Activated naive CD4-positive, alpha-beta T cell treated with anti-CD3 and anti-CD28 coated beads, Interleukin-2, amount 10 ng/mL, durations not matched to agents 7 days and 5 days (primary cell): ENCODE measurements at regions not wholly inside any gene's neighbourhood (a gene's known extent, or its start where the extent isn't known, plus 50 kb on each side); places are given as distances from the start of the nearest gene placed in this dataset.
"Not testable (repeated sequence)": the region's sequence is repeated elsewhere in the genome, so short reads cannot be mapped to it uniquely, and the experiment has no call there.

Source experiments
- CTCF ChIA-PET: fragments of 350-600 bp; sonication (Branson Sonifier 250); formaldehyde crosslinking; loops from one replicate; lab custom pipeline; 2021; ENCODE audit warnings: antibody characterized with exemption; lab: Charles Lee
- DNase-seq: peaks from one replicate; pipeline ENCODE4 v3.0.0-alpha.2; 2020
- H3K27ac Mint-ChIP-seq: one replicate; pipeline ENCODE4 v1.8.0; 2021; ENCODE audit warnings: mild to moderate bottlenecking, moderate library complexity, mixed read lengths
- H3K27me3 Mint-ChIP-seq: one replicate; pipeline ENCODE4 v1.8.0; 2021; ENCODE audit warnings: mild to moderate bottlenecking, mixed read lengths
- H3K36me3 Mint-ChIP-seq: one replicate; pipeline ENCODE4 v1.8.0; 2021; ENCODE audit warnings: mixed read lengths
- H3K4me1 Mint-ChIP-seq: one replicate; pipeline ENCODE4 v1.8.0; 2021; ENCODE audit warnings: mixed read lengths
- H3K4me3 Mint-ChIP-seq: one replicate; pipeline ENCODE4 v1.8.0; 2021; ENCODE audit warnings: mild to moderate bottlenecking, moderate library complexity, mixed read lengths
- H3K9me3 Mint-ChIP-seq: one replicate; pipeline ENCODE4 v1.8.0; 2021; ENCODE audit warnings: mixed read lengths

DNA sequence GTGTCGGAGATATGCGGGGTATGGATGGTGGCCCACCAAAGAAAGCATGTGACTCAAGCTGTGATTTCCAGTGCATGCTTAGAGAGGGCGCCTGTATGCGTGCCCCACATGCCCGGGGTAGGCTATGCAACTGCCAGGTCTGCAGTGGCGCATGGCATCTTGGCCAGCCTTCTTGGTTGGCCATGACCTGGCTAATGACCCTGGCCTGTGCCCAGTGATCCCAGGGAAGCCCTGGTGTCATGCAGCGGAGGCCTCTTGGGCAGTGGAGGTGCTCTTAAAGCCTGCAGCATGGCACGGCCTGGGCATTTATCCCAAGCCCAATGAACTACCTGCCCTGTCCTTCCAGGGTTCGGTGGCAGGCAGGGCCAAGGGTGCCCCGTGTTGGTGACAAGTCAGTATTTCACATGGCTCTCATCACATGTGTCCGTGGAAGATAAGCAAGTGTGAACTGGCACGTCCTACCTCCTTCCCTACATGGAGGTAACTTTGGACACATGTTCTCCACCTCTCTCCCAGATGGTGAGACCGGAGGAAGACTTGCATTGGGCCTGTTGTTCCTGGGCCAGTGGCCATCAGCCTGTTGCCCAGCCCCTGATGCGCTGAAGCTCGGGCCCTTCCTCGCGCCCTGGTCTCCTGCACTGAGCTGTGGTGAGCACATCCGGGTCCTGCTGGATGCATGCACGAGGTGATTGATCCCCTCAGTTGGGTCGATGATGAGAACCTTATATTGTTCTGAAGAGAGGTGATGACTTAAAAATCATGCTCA, 192.0 kb downstream of the UBE3A start:
- DNase-seq, result no peak
- Mint-ChIP-seq H3K9me3 (peaks cover 39% of the 10 kb centered on the region), H3K27ac (no peak overlapping the region), H3K4me1 (no peaks in the 10 kb centered on the region), H3K36me3 (no peaks in the 10 kb centered on the region), H3K4me3 (no peak overlapping the region), H3K27me3 (no peaks in the 10 kb centered on the region)
- CTCF ChIA-PET, result no interaction called here

DNA sequence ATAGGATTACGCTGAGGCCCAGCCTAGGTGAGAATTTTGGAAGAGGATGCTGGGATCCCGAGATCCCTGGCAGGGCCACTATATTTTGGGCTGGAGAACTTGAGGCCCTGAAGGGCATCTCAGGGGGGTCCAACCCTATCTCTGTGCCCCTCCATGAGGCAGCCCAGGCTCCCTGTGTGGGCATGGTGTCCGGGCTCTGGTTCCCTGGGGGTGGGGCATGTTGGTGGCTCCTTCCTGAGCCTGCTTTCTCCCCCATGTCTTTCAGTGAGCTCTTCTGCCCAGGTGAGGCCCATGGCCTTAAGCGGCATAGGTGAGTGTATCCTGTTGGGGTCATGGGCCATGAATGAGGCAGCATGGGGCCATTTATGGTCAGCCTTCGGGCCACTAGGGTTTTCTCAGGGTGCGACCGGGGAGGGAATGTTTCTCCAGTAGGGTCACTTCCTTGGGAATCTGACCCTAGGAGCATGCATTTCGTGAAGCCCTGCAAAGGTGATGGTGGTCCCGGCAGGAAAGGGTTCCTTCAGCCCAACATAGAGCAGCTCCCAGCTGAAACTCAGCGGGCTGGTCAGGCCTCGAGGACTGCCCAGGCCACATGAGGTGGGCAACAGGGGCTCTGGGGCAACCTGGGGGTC, 191.3 kb downstream of the UBE3A start:
- CTCF ChIA-PET, result no interaction called here
- DNase-seq, result no peak
- no peak overlapping the region for H3K27ac Mint-ChIP-seq
- H3K4me1 Mint-ChIP-seq, result no peaks in the 10 kb centered on the region
- H3K36me3 Mint-ChIP-seq, result no peaks in the 10 kb centered on the region
- peaks cover 42% of the 10 kb centered on the region for H3K9me3 Mint-ChIP-seq
- H3K4me3 Mint-ChIP-seq, result no peak overlapping the region
- no peaks in the 10 kb centered on the region for H3K27me3 Mint-ChIP-seq

DNA sequence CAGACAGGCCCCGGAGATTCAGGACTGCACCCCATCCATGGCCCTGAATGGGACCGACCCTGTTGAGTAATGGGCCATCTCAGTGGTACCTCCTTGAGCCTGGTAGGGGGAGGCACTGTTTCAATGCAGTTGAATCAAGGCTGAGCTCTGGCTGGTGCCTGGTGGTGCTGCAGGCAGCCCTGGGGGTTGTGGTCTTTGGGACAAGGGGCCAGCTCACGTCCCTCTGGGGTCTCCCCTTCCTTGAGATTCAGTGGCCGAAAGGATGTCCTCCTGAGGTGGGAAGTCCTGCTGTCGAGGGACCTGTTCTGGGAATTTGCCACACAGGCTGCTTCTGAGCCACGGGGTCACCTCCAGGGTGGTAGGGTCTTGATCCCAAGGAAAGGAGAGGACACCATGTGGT, 190.7 kb downstream of the UBE3A start:
- CTCF ChIA-PET, H3K36me3 Mint-ChIP-seq, H3K4me1 Mint-ChIP-seq, H3K27ac Mint-ChIP-seq, DNase-seq, H3K4me3 Mint-ChIP-seq, H3K27me3 Mint-ChIP-seq: not testable (repeated sequence)
- H3K9me3 Mint-ChIP-seq, result peaks cover 41% of the 10 kb centered on the region

DNA sequence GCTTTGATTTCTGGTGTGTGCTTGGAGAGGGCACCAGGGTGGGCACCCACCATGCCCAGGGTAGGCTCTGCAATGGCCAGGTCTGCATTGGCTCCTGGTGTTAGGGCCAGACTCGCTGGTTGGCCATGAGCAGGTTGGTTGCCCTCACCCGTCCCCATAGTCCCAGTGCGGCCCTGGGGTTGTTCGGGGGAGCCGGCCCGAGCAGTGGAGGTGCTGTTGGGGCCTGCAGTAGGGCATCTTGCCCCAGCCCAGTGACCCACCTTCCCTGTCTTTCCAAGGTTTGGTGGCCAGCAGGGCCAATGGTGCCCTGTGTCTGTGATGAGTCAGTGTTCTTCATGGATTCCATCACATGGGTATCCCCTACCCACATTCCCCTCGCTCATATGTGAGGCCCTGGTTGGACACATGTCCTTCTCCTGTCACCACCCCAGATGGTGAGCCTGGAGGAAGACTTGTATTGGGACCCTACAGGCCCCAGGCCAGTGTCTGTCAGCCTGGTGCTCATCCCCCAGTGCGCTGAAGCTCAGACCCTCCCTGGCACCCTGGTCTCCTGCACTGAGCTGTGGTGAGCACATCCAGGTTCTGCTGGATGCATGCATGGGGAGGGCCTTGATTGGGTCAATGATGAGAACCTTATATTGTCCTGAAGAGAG, 190.1 kb downstream of the UBE3A start:
- CTCF ChIA-PET, result no interaction called here
- H3K9me3 Mint-ChIP-seq, result peaks cover 37% of the 10 kb centered on the region
- H3K4me1 Mint-ChIP-seq, result no peaks in the 10 kb centered on the region
- no peaks in the 10 kb centered on the region for H3K36me3 Mint-ChIP-seq
- H3K27ac Mint-ChIP-seq, result no peak overlapping the region
- H3K27me3 Mint-ChIP-seq, result no peaks in the 10 kb centered on the region
- no peak overlapping the region for H3K4me3 Mint-ChIP-seq
- no peak for DNase-seq

DNA sequence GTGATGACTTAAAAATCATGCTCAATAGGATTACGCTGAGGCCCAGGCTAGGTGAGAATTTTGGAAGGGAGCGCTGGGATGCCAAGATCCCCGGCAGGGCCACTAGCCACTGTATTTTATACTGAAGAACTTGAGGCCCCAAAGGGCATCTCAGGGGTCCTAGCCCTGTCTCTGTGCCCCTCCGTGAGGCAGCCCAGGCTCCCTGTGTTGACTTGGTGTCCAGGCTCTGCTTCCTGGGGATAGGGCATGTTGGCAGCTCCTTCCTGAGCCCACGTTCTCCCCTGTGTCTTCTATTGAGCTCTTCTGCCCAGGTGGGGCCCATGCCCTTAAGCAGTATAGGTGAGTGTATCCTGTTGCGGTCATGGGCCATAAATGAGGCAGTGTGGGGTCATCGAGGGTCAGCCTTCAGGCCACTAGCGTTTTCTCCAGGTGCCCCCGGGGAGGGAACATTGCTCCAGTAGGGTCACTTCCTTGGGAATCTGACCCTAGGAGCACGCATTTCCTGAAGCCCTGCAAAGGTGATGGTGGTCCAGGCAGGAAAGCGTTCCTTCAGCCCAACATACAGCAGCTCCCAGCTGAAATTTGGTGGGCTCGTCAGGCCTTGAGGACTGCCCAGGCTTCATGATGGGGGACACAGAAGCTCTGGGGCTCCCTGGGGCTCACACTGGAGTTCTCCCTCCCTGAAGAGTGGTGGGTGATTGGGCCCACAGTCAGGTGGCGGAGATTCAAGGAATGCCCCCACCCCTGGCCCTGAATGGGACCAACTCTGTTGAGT, 189.4 kb downstream of the UBE3A start:
- no peak for DNase-seq
- CTCF ChIA-PET, result no interaction called here
- Mint-ChIP-seq H3K27ac (no peak overlapping the region), H3K36me3 (no peaks in the 10 kb centered on the region), H3K9me3 (peaks cover 41% of the 10 kb centered on the region), H3K27me3 (no peaks in the 10 kb centered on the region), H3K4me1 (no peaks in the 10 kb centered on the region), H3K4me3 (no peak overlapping the region)

DNA sequence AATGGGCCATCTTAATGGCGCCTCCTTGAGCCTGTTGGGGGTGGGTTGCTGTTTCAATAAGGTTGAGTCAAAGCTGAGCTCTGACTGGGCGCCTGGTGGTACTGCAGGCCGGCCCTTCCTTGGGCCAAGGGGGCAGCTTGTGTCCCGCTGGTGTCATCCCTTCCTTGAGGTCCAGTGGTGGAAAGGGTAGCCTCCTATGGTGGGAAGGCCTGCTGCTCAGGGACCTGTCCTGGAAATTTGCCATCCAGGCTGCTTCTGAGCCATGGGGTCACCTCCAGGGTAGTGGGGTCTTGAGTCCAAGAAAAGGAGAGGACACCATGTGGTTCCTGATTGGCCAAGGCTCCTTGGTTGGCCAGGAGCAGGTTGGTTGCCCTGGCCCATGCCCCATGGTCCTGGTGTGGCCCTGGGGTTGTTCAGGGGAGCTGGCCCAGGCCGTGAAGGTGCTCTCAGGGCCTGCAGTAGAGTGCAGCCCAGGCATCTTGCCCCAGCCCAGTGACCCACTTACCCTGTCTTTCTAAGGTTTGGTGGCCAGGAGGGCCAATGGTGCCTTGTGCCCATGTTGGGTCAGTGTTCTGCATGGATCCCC, 188.7 kb downstream of the UBE3A start:
- H3K27ac Mint-ChIP-seq, result no peak overlapping the region
- H3K4me1 Mint-ChIP-seq, result no peaks in the 10 kb centered on the region
- H3K36me3 Mint-ChIP-seq, result no peaks in the 10 kb centered on the region
- DNase-seq, result no peak
- peaks cover 44% of the 10 kb centered on the region for H3K9me3 Mint-ChIP-seq
- H3K27me3 Mint-ChIP-seq, result no peaks in the 10 kb centered on the region
- H3K4me3 Mint-ChIP-seq, result no peak overlapping the region
- CTCF ChIA-PET, result no interaction called here

DNA sequence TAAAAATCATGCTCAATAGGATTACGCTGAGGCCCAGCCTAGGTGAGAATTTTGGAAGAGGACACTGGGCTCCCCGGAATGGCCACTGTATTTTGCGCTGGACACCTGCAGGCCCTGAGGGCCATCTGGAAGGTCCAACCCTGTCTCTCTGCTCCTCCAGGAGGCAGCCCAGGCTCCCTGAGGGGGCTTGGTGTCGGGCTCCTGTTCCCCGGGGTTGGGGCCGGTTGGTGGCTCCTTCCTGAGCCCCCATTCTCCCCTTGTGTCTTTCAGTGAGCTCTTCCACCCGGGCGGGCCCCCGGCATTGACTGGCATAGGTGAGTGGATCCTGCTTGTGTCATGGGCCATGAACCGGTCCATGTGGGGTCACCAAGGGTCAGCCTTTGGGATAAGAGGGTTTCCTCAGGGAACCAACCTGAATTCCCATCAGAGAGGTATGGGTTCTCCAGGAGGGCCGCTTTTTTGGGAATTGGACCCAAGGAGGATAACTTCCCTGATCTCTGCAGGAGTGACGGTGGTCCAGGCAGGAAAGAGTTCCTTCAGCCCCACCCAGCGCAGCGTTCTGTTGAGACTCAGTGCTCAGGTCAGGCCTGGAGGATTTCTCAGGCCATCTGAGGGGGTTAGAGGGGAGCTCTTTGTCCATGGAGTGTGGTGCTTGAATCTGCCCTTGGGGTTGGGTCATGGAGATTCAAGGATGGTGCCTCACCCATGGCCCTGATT, 187.8 kb downstream of the UBE3A start:
- no peaks in the 10 kb centered on the region for H3K4me1 Mint-ChIP-seq
- no peaks in the 10 kb centered on the region for H3K27me3 Mint-ChIP-seq
- H3K36me3 Mint-ChIP-seq, result no peaks in the 10 kb centered on the region
- no peak overlapping the region for H3K4me3 Mint-ChIP-seq
- CTCF ChIA-PET, result no interaction called here
- peaks cover 45% of the 10 kb centered on the region for H3K9me3 Mint-ChIP-seq
- no peak overlapping the region for H3K27ac Mint-ChIP-seq
- no peak for DNase-seq

DNA sequence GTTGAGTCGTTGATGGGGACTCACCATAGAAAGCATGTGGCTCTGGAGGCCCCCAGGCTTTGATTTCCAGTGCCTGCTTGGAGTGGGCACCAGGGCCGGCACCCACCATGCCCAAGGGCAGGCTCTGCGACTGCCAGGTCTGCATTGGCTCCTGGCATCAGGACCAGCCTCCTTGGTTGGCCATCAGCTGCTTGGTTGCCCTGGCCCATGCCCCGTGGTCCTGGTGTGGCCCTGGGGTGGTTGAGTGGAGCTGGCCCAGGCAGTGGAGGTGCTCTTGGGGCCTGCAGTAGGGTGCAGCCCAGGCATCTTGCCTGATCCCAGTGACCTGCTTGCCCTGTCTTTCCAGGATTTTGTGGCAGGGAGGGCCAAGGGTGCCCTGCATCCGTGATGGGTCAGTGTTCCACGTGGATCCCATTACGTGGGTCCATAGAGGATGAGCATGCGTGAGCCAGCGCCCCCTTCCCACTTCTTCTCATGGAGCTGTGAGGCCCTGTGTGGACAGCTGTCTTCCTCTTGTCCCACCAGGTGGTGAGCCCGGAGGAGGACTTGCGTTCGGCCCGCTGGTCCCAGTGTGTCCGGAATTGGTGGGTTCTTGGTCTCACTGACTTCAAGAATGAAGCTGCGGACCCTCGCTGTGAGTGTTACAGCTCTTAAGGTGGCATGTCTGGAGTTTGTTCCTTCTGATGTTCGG, 187.0 kb downstream of the UBE3A start:
- Mint-ChIP-seq H3K4me3 (no peak overlapping the region), H3K36me3 (no peaks in the 10 kb centered on the region), H3K27me3 (no peaks in the 10 kb centered on the region), H3K27ac (no peak overlapping the region), H3K4me1 (no peaks in the 10 kb centered on the region), H3K9me3 (peaks cover 43% of the 10 kb centered on the region)
- no peak for DNase-seq
- CTCF ChIA-PET, result no interaction called here

DNA sequence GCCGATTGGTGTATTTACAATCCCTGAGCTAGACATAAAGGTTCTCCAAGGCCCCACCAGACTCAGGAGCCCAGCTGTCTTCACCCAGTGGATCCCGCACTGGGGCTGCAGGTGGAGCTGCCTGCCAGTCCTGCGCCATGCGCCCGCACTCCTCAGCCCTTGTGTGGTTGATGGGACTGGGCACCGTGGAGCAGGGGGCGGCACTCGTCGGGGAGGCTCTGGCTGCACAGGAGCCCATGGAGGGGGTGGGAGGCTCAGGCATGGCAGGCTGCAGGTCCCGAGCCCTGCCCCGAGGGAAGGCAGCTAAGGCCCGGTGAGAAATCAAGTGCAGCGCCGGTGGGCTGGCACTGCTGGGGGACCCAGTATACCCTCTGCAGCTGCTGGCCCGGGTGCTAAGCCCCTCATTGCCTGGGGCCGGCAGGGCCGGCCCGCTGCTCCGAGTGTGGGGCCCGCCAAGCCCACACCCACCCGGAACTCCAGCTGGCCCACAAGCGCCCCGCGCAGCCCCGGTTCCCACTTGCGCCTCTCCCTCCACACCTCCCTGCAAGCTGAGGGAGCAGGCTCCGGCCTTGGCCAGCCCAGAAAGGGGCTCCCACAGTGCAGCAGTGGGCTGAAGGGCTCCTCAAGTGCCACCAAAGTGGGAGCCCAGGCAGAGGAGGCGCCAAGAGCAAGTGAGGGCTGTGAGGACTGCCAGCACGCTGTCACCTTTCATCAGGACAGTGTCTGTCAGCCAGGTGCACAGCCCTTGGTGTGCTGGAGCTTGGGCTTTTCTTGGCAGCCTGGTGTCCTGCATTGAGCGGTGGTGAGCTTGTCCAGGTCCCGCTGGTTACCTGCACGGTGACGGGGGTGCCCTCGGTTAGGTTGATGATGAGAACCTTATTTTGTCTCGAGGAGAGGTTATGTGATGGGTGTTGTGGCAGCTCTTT, 185.5 kb downstream of the UBE3A start:
- H3K36me3 Mint-ChIP-seq, H3K27ac Mint-ChIP-seq, CTCF ChIA-PET, H3K4me3 Mint-ChIP-seq, H3K4me1 Mint-ChIP-seq, DNase-seq, H3K27me3 Mint-ChIP-seq: not testable (repeated sequence)
- peaks cover 51% of the 10 kb centered on the region for H3K9me3 Mint-ChIP-seq

DNA sequence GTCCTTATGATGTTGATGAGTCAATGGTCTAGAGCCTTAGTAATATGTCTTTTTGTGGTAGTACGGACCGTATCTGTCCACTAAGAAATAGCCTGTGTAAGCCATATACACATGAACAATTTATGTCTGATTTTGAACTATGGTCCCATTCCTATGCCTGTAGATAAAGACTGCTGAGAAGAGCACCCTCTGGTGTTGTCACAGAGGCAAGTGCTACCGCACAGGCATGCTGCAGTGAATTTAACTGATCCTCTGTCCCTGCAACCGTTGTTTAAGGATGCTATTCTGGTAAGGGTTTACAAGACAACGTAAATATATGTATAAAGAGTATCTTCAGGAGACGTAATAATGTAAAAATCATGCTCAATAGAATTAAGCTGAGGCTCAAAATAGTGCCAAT, 170.7 kb downstream of the UBE3A start:
- H3K4me3 Mint-ChIP-seq, result no peak overlapping the region

More for the DNA sequence above, 170.7 kb downstream of the UBE3A start:
- H3K4me1 Mint-ChIP-seq, result no peaks in the 10 kb centered on the region
- DNase-seq, result no peak
- no peaks in the 10 kb centered on the region for H3K27me3 Mint-ChIP-seq
- H3K27ac Mint-ChIP-seq, result no peak overlapping the region
- H3K36me3 Mint-ChIP-seq, result no peaks in the 10 kb centered on the region
- H3K9me3 Mint-ChIP-seq, result peaks cover 5% of the 10 kb centered on the region
- CTCF ChIA-PET, result no interaction called here
